Heart left ventricle (tissue), 13 donors: ENCODE measurements at regions not wholly inside any gene's neighbourhood (a gene's known extent, or its start where the extent isn't known, plus 50 kb on each side); places are given as distances from the start of the nearest gene placed in this dataset.

Experiments
- CTCF ChIP-seq, 12 donors: fragments of 200-600 bp; sonication (generic) in 4 of 12; IDR thresholded peaks; one replicate each; pipeline versions ENCODE4 v1.5.0 to v1.8.0; 2018 to 2022; ENCODE audit warnings: antibody characterized with exemption in 12 of 12, mild to moderate bottlenecking in 5 of 12
- POLR2A ChIP-seq, 2 donors: fragments of 450-650 bp; IDR thresholded peaks; one replicate each; pipeline ENCODE4 v1.6.1; 2017; ENCODE audit warnings: antibody characterized with exemption in 2 of 2, mild to moderate bottlenecking in 2 of 2, moderate library complexity in 2 of 2
- donor health status: ischemic (EF 13 %, LVEDD 7.1; RV severe dilation, severe dysfunction).
- donor health status: DM: no; HTN: yes; CAD: no.
- donor health status: DM: no; HTN: no; CAD: no.
- donor health status: ischemic (EF 25% LVEDD 6.9; RV normal size, moderate dysfunction).
- donor health status: ischemic (EF 25% LVEDD 5.7; RV mildly dilated, moderate dysfunction).
- donor health status: ischemic (EF 35%, LVEDD 5.7; RV mildly dilated, moderate dysfunction).
- donor health status: nonischemic (EF 11% LVEDD 7.7; RV severe dilation, severe dysfunction).
- donor health status: DM: yes; HTN: yes; CAD: no.
- donor health status: PGD.
- donor health status: ischemic (EF 29% LVEDD 5.4; RV normal size, mild dysfunction).
- donor health status: nonischemic (EF 23%, LVEDD 6.1; RV moderate dilation, normal function).

GRCh38 chr5:1960595-1961303 lies 78.0 kb upstream of the IRX4 start:
- TF ChIP-seq CTCF (IDR thresholded peaks at IDR 0.05) (no peak), POLR2A (IDR thresholded peaks at IDR 0.05) (no peak)
